ENCODE measurements at regions not wholly inside any gene's neighbourhood (a gene's known extent, or its start where the extent isn't known, plus 50 kb on each side); places are given as distances from the start of the nearest gene placed in this dataset.

- no peak for TF ChIP-seq CTCF (conservative IDR thresholded peaks at IDR 0.05; ENCODE audit: low read length)
- H3K4me3 ChIP-seq (ENCODE audit: low read length) = no peak overlapping the region
- no peak for DNase-seq (ENCODE audit: low read depth)
These were observed 238.7 kb upstream of the GRAMD2B start for GRCh38 chr5:126184474-126184873.

- no peak overlapping the region for H3K4me3 ChIP-seq (ENCODE audit: low read length)
- TF ChIP-seq CTCF (conservative IDR thresholded peaks at IDR 0.05; ENCODE audit: low read length) = no peak
- no peak for DNase-seq (ENCODE audit: low read depth)
These were observed 237.0 kb upstream of the GRAMD2B start for GRCh38 chr5:126186210-126186609.

- no peak for TF ChIP-seq CTCF (conservative IDR thresholded peaks at IDR 0.05; ENCODE audit: low read length)
- DNase-seq (ENCODE audit: low read depth) = no peak
- no peak overlapping the region for H3K4me3 ChIP-seq (ENCODE audit: low read length)
These were observed 234.4 kb upstream of the GRAMD2B start for GRCh38 chr5:126188804-126189203.

GRCh38 chr5:126189231-126189630 lies 234.0 kb upstream of the GRAMD2B start:
- H3K4me3 ChIP-seq (ENCODE audit: low read length) = no peak overlapping the region
- TF ChIP-seq CTCF (conservative IDR thresholded peaks at IDR 0.05; ENCODE audit: low read length) = no peak
- DNase-seq (ENCODE audit: low read depth) = no peak

GRCh38 chr5:126189862-126190261 lies 233.3 kb upstream of the GRAMD2B start:
- TF ChIP-seq CTCF (conservative IDR thresholded peaks at IDR 0.05; ENCODE audit: low read length) = no peak
- no peak overlapping the region for H3K4me3 ChIP-seq (ENCODE audit: low read length)
- no peak for DNase-seq (ENCODE audit: low read depth)

- H3K4me3 ChIP-seq (ENCODE audit: low read length) = no peak overlapping the region
- DNase-seq (ENCODE audit: low read depth) = no peak
- no peak for TF ChIP-seq CTCF (conservative IDR thresholded peaks at IDR 0.05; ENCODE audit: low read length)
These were observed 231.0 kb upstream of the GRAMD2B start for GRCh38 chr5:126192226-126192625.

- no peak overlapping the region for H3K4me3 ChIP-seq (ENCODE audit: low read length)
These were observed 227.7 kb upstream of the GRAMD2B start for GRCh38 chr5:126195410-126196100.

More at GRCh38 chr5:126195410-126196100, 227.7 kb upstream of the GRAMD2B start:
- DNase-seq (ENCODE audit: low read depth) = no peak
- TF ChIP-seq CTCF (conservative IDR thresholded peaks at IDR 0.05; ENCODE audit: low read length) = no peak
